Heart left ventricle (tissue), 13 donors: ENCODE measurements at regions not wholly inside any gene's neighbourhood (a gene's known extent, or its start where the extent isn't known, plus 50 kb on each side); places are given as distances from the start of the nearest gene placed in this dataset.

Experiments
- POLR2A ChIP-seq, 2 donors: fragments of 450-650 bp; IDR thresholded peaks; one replicate each; pipeline ENCODE4 v1.6.1; 2017; ENCODE audit warnings: antibody characterized with exemption in 2 of 2, mild to moderate bottlenecking in 2 of 2, moderate library complexity in 2 of 2
- TF ChIP-seq, protein P1 (sequence below), 12 donors: fragments of 200-600 bp; sonication (generic) in 4 of 12; IDR thresholded peaks; one replicate each; pipeline versions ENCODE4 v1.5.0 to v1.8.0; 2018 to 2022; ENCODE audit warnings: antibody characterized with exemption in 12 of 12, mild to moderate bottlenecking in 5 of 12
- donor health status: ischemic (EF 13 %, LVEDD 7.1; RV severe dilation, severe dysfunction).
- donor health status: DM: no; HTN: yes; CAD: no.
- donor health status: DM: no; HTN: no; CAD: no.
- donor health status: ischemic (EF 25% LVEDD 6.9; RV normal size, moderate dysfunction).
- donor health status: ischemic (EF 25% LVEDD 5.7; RV mildly dilated, moderate dysfunction).
- donor health status: ischemic (EF 35%, LVEDD 5.7; RV mildly dilated, moderate dysfunction).
- donor health status: nonischemic (EF 11% LVEDD 7.7; RV severe dilation, severe dysfunction).
- donor health status: DM: yes; HTN: yes; CAD: no.
- donor health status: PGD.
- donor health status: ischemic (EF 29% LVEDD 5.4; RV normal size, mild dysfunction).
- donor health status: nonischemic (EF 23%, LVEDD 6.1; RV moderate dilation, normal function).

DNA sequence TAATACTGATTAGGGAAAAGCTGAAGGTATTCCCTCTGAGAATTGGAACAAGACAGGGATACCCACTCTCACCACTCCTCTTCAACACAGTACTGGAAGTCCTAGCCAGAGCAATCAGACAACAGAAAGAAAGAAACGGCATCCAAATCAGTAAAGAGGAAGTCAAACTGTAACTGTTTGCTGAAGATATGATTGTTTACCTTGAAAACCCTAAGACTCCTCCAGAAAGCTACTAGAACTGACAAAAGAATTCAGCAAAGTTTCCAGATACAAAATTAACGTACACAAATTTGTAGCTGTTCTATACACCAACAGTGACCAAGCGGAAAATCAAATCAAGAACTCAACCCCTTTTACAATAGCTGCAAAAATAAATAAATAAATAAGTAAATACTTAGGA is 78.6 kb downstream of the EXTL2 start:
- no peak for TF ChIP-seq POLR2A (IDR thresholded peaks at IDR 0.05)
- TF ChIP-seq, protein P1, sequence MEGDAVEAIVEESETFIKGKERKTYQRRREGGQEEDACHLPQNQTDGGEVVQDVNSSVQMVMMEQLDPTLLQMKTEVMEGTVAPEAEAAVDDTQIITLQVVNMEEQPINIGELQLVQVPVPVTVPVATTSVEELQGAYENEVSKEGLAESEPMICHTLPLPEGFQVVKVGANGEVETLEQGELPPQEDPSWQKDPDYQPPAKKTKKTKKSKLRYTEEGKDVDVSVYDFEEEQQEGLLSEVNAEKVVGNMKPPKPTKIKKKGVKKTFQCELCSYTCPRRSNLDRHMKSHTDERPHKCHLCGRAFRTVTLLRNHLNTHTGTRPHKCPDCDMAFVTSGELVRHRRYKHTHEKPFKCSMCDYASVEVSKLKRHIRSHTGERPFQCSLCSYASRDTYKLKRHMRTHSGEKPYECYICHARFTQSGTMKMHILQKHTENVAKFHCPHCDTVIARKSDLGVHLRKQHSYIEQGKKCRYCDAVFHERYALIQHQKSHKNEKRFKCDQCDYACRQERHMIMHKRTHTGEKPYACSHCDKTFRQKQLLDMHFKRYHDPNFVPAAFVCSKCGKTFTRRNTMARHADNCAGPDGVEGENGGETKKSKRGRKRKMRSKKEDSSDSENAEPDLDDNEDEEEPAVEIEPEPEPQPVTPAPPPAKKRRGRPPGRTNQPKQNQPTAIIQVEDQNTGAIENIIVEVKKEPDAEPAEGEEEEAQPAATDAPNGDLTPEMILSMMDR (IDR thresholded peaks at IDR 0.05), result no peak
